Kidney (tissue), 13 donors: ENCODE measurements at regions not wholly inside any gene's neighbourhood (a gene's known extent, or its start where the extent isn't known, plus 50 kb on each side); places are given as distances from the start of the nearest gene placed in this dataset.

Experiments used
- DNase-seq, 5 donors: peaks; one replicate each; pipeline ENCODE4 v3.0.0-alpha.2; 2013 to 2020
- FAIRE-seq: peaks from 2 replicates; lab custom pipeline; 2012; peaks lifted over from hg19 to GRCh38; lab: Jason Lieb, UNC
- H3K27ac ChIP-seq, 2 donors: one replicate each; pipeline ENCODE4 v1.7.0; 2013; ENCODE audit warnings: low read depth in 2 of 2, low read length in 2 of 2, inconsistent platforms in 1 of 2
- H3K27me3 ChIP-seq: one replicate; pipeline ENCODE4 v1.7.1; 2013; ENCODE audit warnings: low read length, inconsistent platforms; ENCODE audit not compliant: control insufficient read depth, insufficient read depth
- H3K36me3 ChIP-seq, 3 donors: one replicate each; pipeline versions ENCODE4 v1.7.0 to v1.7.1; 2013; ENCODE audit warnings: low read length in 3 of 3, control low read depth in 1 of 3, inconsistent platforms in 1 of 3; ENCODE audit not compliant: insufficient read depth in 3 of 3, control insufficient read depth in 2 of 3
- H3K4me1 ChIP-seq, 3 donors: one replicate each; pipeline versions ENCODE4 v1.7.0 to v1.7.1; 2013; ENCODE audit warnings: low read length in 3 of 3, inconsistent platforms in 1 of 3, low read depth in 1 of 3; ENCODE audit not compliant: control insufficient read depth in 2 of 3, insufficient read depth in 2 of 3
- H3K4me3 ChIP-seq, 3 donors: one replicate each; pipeline versions ENCODE4 v1.7.0 to v1.8.1; 2013; ENCODE audit warnings: low read length in 3 of 3, control low read depth in 1 of 3, inconsistent platforms in 1 of 3
- H3K9ac ChIP-seq, 3 donors: one replicate each; pipeline versions ENCODE4 v1.7.0 to v1.7.1; 2013; ENCODE audit warnings: low read length in 3 of 3, control low read depth in 1 of 3, inconsistent platforms in 1 of 3
- H3K9me3 ChIP-seq, 3 donors: one replicate each; pipeline versions ENCODE4 v1.7.0 to v1.7.1; 2013; ENCODE audit warnings: low read length in 3 of 3, control low read depth in 1 of 3, inconsistent platforms in 1 of 3; ENCODE audit not compliant: control insufficient read depth in 2 of 3, insufficient read depth in 1 of 3
- CTCF ChIP-seq: IDR thresholded peaks from 3 replicates; pipeline ENCODE4 v1.5.1; 2012; ENCODE audit warnings: mild to moderate bottlenecking, moderate library complexity, borderline replicate concordance; ENCODE audit not compliant: insufficient read depth; ENCODE audit errors: extremely low read depth
- intact Hi-C: fragments of 100-400 bp; cut with DNase I; formaldehyde crosslinking; loops from one replicate; pipeline ENCODE4 v1.11.1; 2022
- donor health status: control.
- donor health status: control.
- donor health status: control.
- donor health status: control.
- donor health status: control.
- donor health status: DM: yes; HTN: yes; CAD: no.
- donor health status: Normal renal cell carcinoma (clear cell type).

GRCh38 chr6:82691997-82692396, 328.4 kb downstream of the TPBG start:
- DNase-seq (peak in 1 of 5 donors; percentile 8), FAIRE-seq (no peak)
- H3K4me1 ChIP-seq, result peaks cover 0 to 4% (median 2%) of the 10 kb centered on the region in 3 donors
- no peaks in the 10 kb centered on the region for H3K9me3 ChIP-seq
- no peaks in the 10 kb centered on the region for H3K27me3 ChIP-seq
- no peak overlapping the region for H3K27ac ChIP-seq
- no peak overlapping the region for H3K9ac ChIP-seq
- TF ChIP-seq CTCF, result no peak
- H3K4me3 ChIP-seq, result no peak overlapping the region
- no peaks in the 10 kb centered on the region for H3K36me3 ChIP-seq
- intact Hi-C loops, result no loop called here

- intact Hi-C loops, result no loop called here
- Histone ChIP-seq H3K4me1 (peaks cover 0 to 4% (median 2%) of the 10 kb centered on the region in 3 donors), H3K9me3 (no peaks in the 10 kb centered on the region), H3K36me3 (no peaks in the 10 kb centered on the region), H3K9ac (no peak overlapping the region), H3K27me3 (no peaks in the 10 kb centered on the region), H3K27ac (no peak overlapping the region), H3K4me3 (no peak overlapping the region)
- FAIRE-seq, result no peak
- DNase-seq, result peak in 3 of 5 donors; percentile 14 to 26 (median 17)
- no peak for TF ChIP-seq CTCF
These were observed 329.5 kb downstream of the TPBG start for GRCh38 chr6:82693094-82693493.

GRCh38 chr6:82701341-82701740, 337.7 kb downstream of the TPBG start:
- intact Hi-C loops, result no loop called here
- no peaks in the 10 kb centered on the region for H3K4me1 ChIP-seq
- FAIRE-seq (no peak), DNase-seq (no peak)
- TF ChIP-seq CTCF, result no peak
- no peaks in the 10 kb centered on the region for H3K27me3 ChIP-seq
- H3K36me3 ChIP-seq, result no peaks in the 10 kb centered on the region
- no peak overlapping the region for H3K9ac ChIP-seq
- no peak overlapping the region for H3K4me3 ChIP-seq
- H3K9me3 ChIP-seq, result no peaks in the 10 kb centered on the region
- H3K27ac ChIP-seq, result no peak overlapping the region

GRCh38 chr6:82702574-82702973, 339.0 kb downstream of the TPBG start:
- FAIRE-seq (no peak), DNase-seq (no peak)
- H3K27ac ChIP-seq, result no peak overlapping the region
- no peak overlapping the region for H3K4me3 ChIP-seq
- H3K4me1 ChIP-seq, result no peaks in the 10 kb centered on the region
- no peaks in the 10 kb centered on the region for H3K36me3 ChIP-seq
- TF ChIP-seq CTCF, result no peak
- no peaks in the 10 kb centered on the region for H3K9me3 ChIP-seq
- H3K27me3 ChIP-seq, result no peaks in the 10 kb centered on the region
- intact Hi-C loops, result no loop called here
- H3K9ac ChIP-seq, result no peak overlapping the region
